Upper lobe of left lung (tissue), 6 donors: ENCODE measurements at regions not wholly inside any gene's neighbourhood (a gene's known extent, or its start where the extent isn't known, plus 50 kb on each side); places are given as distances from the start of the nearest gene placed in this dataset.

Source experiments
- ATAC-seq, 2 donors: fragments of 200-7000 bp; cut with Tn5 transposase; one replicate each; pipeline ENCODE4 v1.9.1; 2022; ENCODE audit warnings: mild to moderate bottlenecking in 2 of 2, moderate library complexity in 2 of 2; ENCODE audit not compliant: low FRiP score in 2 of 2
- DNase-seq, 2 donors: peaks; one replicate each; pipeline ENCODE4 v3.0.0-alpha.2; 2019 to 2020
- H3K27ac ChIP-seq, 4 donors: fragments of 200-600 bp; sonication (generic); one replicate each; pipeline ENCODE4 v1.5.1; 2016 to 2019
- H3K27me3 ChIP-seq, 4 donors: fragments of 200-600 bp; sonication (generic); one replicate each; pipeline ENCODE4 v1.5.1; 2017 to 2019
- H3K36me3 ChIP-seq, 4 donors: fragments of 200-600 bp; sonication (generic); one replicate each; pipeline ENCODE4 v1.5.1; 2016 to 2019
- H3K4me1 ChIP-seq, 4 donors: fragments of 200-600 bp; sonication (generic); one replicate each; pipeline ENCODE4 v1.5.1; 2018 to 2019
- H3K4me3 ChIP-seq, 4 donors: fragments of 200-600 bp; sonication (generic); one replicate each; pipeline ENCODE4 v1.5.1; 2017 to 2019; ENCODE audit warnings: mild to moderate bottlenecking in 2 of 4, moderate library complexity in 1 of 4
- H3K9me3 ChIP-seq, 4 donors: fragments of 200-600 bp; sonication (generic); one replicate each; pipeline ENCODE4 v1.5.1; 2018 to 2019
- CTCF ChIP-seq, 6 experiments: fragments of 450-650 bp in 4 of 6; fragments of 200-600 bp in 2 of 6; sonication (generic) in 2 of 6; IDR thresholded peaks; one replicate each; pipeline ENCODE4 v1.5.1; 2016 to 2019; ENCODE audit warnings: antibody characterized with exemption in 6 of 6
- EP300 ChIP-seq, 4 donors: sonication (generic); formaldehyde crosslinking; IDR thresholded peaks; one replicate each; pipeline ENCODE4 v1.5.1; 2017; ENCODE audit warnings: antibody characterized with exemption in 4 of 4, control low read depth in 2 of 4
- POLR2A ChIP-seq, 4 donors: fragments of 450-650 bp; IDR thresholded peaks; one replicate each; pipeline ENCODE4 v1.5.1; 2016 to 2017; ENCODE audit warnings: antibody characterized with exemption in 4 of 4, mild to moderate bottlenecking in 2 of 4
- POLR2AphosphoS5 ChIP-seq, 2 donors: sonication (generic); formaldehyde crosslinking; IDR thresholded peaks; one replicate each; pipeline ENCODE4 v1.5.1; 2017; ENCODE audit warnings: antibody characterized with exemption in 2 of 2
- WGBS, 2 donors: methylation state at CpG; one replicate each; pipeline ENCODE4 v1.1.5; 2017 to 2018; 5-methylcytosine and 5-hydroxymethylcytosine counted together
- donor health status: DM: no; HTN: no; CAD: no; lungs with moderate emphysema.
- donor health status: DM: no; HTN: yes; CAD: no; lungs with severe emphysema.

DNA sequence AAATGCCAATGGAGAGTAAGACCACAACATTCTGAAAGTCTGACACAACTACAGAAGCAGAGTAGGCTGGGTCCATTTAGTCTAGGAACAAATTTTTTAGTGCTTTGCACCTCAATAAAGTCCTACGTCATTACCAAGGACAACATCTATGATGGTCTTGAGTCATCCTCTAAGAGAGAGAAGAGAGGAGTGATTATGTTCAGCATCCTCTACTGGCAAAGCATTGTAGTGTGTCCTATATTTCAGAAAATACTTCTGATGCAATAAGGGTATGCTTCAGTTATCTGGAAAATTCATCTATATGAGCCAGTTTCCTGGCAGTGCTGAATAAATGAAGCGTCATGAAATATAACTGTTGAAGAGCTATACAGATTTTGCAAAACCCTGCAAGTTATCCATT is 95.6 kb downstream of the P2RY1 start:
- H3K9me3 ChIP-seq, result no peaks in the 10 kb centered on the region
- 93 to 95% methylated on average over 2 of the region's 2 CpGs for WGBS, 2 donors
- no peak for DNase-seq

GRCh38 chr3:152937234-152937633 is 102.3 kb downstream of the P2RY1 start:
- DNase-seq, result no peak
- Histone ChIP-seq H3K27me3 (no peaks in the 10 kb centered on the region), H3K9me3 (no peaks in the 10 kb centered on the region), H3K4me1 (no peaks in the 10 kb centered on the region), H3K36me3 (no peaks in the 10 kb centered on the region), H3K4me3 (no peak overlapping the region), H3K27ac (no peak overlapping the region)
- no peak for ATAC-seq
- 50 to 61% methylated on average over 2 of the region's 2 CpGs for whole genome bisulfite sequencing, 2 donors
- no peak for TF ChIP-seq POLR2AphosphoS5 (IDR thresholded peaks at IDR 0.05)
- no peak for TF ChIP-seq POLR2A (IDR thresholded peaks at IDR 0.05)
- TF ChIP-seq CTCF (IDR thresholded peaks at IDR 0.05), result no peak
- TF ChIP-seq EP300 (IDR thresholded peaks at IDR 0.05), result no peak

More for the DNA sequence above, 95.6 kb downstream of the P2RY1 start:
- Histone ChIP-seq H3K27ac (no peak overlapping the region), H3K27me3 (no peaks in the 10 kb centered on the region), H3K36me3 (no peaks in the 10 kb centered on the region), H3K4me1 (no peaks in the 10 kb centered on the region), H3K4me3 (no peak overlapping the region)
- ATAC-seq, result no peak
- TF ChIP-seq EP300 (IDR thresholded peaks at IDR 0.05) (no peak), POLR2A (IDR thresholded peaks at IDR 0.05) (no peak), POLR2AphosphoS5 (IDR thresholded peaks at IDR 0.05) (no peak)

DNA sequence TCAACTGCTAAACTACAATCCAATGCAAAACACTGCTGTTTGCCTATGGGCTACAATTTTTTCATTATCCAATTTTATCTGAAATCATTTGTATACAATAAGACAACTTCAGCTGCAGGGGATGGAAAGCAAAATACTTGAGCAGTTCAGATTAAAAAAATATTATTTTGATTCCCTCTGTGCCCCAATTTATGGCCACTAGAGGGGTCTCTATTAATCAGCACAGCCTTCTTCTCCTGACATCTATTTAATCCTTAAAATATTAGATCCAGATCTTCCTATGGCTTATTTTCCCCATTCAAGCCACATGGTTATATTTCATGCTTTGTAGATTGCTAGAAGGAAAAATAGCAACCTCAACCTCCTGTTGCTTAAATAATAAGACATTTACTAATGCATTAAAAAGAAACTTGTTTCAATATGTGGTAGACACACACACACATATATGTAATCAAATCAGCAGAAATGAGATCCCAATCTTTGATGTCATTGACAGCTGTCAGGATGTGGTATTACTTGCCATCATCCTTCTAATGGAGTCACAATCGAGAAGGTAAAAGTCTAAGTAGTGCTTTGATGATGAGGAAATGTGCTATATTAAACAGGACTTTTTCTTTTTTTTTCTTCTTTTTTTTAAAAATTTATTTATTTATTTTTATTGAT is 104.2 kb downstream of the P2RY1 start:
- no peak for TF ChIP-seq POLR2A (IDR thresholded peaks at IDR 0.05)
- Histone ChIP-seq H3K9me3 (no peaks in the 10 kb centered on the region), H3K27ac (no peak overlapping the region), H3K4me1 (no peaks in the 10 kb centered on the region), H3K4me3 (no peak overlapping the region), H3K36me3 (no peaks in the 10 kb centered on the region), H3K27me3 (no peaks in the 10 kb centered on the region)
- DNase-seq (no peak), ATAC-seq (no peak)
- WGBS, 2 donors, result 80 to 85% methylated on average over 1 of the region's 1 CpG

GRCh38 chr3:152941859-152942258 is 106.9 kb downstream of the P2RY1 start:
- no peak for ATAC-seq
- Histone ChIP-seq H3K27me3 (no peaks in the 10 kb centered on the region), H3K4me3 (no peak overlapping the region), H3K27ac (no peak overlapping the region), H3K4me1 (no peaks in the 10 kb centered on the region), H3K9me3 (no peaks in the 10 kb centered on the region), H3K36me3 (no peaks in the 10 kb centered on the region)
- TF ChIP-seq EP300 (IDR thresholded peaks at IDR 0.05) (no peak), CTCF (IDR thresholded peaks at IDR 0.05) (no peak), POLR2AphosphoS5 (IDR thresholded peaks at IDR 0.05) (no peak), POLR2A (IDR thresholded peaks at IDR 0.05) (no peak)
- DNase-seq, result no peak
- 80 to 92% methylated on average over 3 of the region's 3 CpGs for WGBS, 2 donors

- Histone ChIP-seq H3K4me3 (no peak overlapping the region), H3K9me3 (no peaks in the 10 kb centered on the region), H3K36me3 (no peaks in the 10 kb centered on the region), H3K27ac (no peak overlapping the region), H3K4me1 (no peaks in the 10 kb centered on the region), H3K27me3 (no peaks in the 10 kb centered on the region)
- TF ChIP-seq EP300 (IDR thresholded peaks at IDR 0.05), result no peak
- TF ChIP-seq POLR2AphosphoS5 (IDR thresholded peaks at IDR 0.05), result no peak
- TF ChIP-seq POLR2A (IDR thresholded peaks at IDR 0.05), result no peak
- TF ChIP-seq CTCF (IDR thresholded peaks at IDR 0.05), result no peak
- DNase-seq (no peak), ATAC-seq (no peak)
- WGBS, 2 donors, result 95 to 99% methylated on average over 3 of the region's 3 CpGs
These were observed 107.4 kb downstream of the P2RY1 start for GRCh38 chr3:152942366-152942765.

GRCh38 chr3:152943645-152944044 is 108.7 kb downstream of the P2RY1 start:
- Histone ChIP-seq H3K4me3 (no peak overlapping the region), H3K9me3 (no peaks in the 10 kb centered on the region), H3K27me3 (no peaks in the 10 kb centered on the region), H3K4me1 (no peaks in the 10 kb centered on the region), H3K36me3 (no peaks in the 10 kb centered on the region), H3K27ac (no peak overlapping the region)
- no peak for DNase-seq
- no peak for ATAC-seq
- no peak for TF ChIP-seq POLR2AphosphoS5 (IDR thresholded peaks at IDR 0.05)
- no peak for TF ChIP-seq EP300 (IDR thresholded peaks at IDR 0.05)
- 22 to 28% methylated on average over 3 of the region's 3 CpGs for WGBS, 2 donors
